Hepatocyte (in vitro differentiated cells): ENCODE measurements at regions not wholly inside any gene's neighbourhood (a gene's known extent, or its start where the extent isn't known, plus 50 kb on each side); places are given as distances from the start of the nearest gene placed in this dataset.

Experiments
- CTCF ChIP-seq: fragments of 200-600 bp; sonication (generic); IDR thresholded peaks from 2 replicates; pipeline ENCODE4 v1.5.1; 2016; ENCODE audit warnings: antibody characterized with exemption, mild to moderate bottlenecking; ENCODE audit not compliant: poor library complexity
- EZH2 ChIP-seq: fragments of 200-600 bp; sonication (generic); IDR thresholded peaks from 2 replicates; pipeline ENCODE4 v1.6.1; 2016; ENCODE audit warnings: antibody characterized with exemption, mild to moderate bottlenecking, borderline replicate concordance
- EZH2phosphoT487 ChIP-seq: fragments of 200-600 bp; sonication (generic); IDR thresholded peaks from one replicate; pipeline ENCODE4 v1.6.1; 2018; ENCODE audit warnings: antibody characterized with exemption, mild to moderate bottlenecking, low read depth, moderate library complexity; ENCODE audit not compliant: unreplicated experiment, severe bottlenecking

DNA sequence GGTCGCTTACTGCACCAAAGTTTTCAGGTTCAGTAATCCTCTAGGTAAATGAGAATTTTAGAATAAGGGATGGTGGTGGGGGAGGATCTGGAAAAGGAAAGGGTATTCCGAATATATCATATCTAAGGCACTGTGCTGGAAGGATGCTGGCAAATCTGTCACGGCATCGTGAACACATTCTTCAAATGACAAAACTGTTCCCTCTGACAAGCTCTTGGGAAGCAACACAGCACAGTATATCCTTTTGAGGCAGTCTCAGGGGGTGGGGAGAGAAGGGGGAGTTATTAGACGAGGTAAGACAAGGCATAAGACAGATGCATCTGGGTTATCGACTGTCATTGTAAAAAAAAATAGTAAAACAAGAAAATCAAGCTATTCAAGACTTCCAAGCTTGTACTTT is 289.6 kb upstream of the LRRN1 start:
- TF ChIP-seq CTCF: no peak
- TF ChIP-seq EZH2: no peak
- no peak for TF ChIP-seq EZH2phosphoT487
